Epithelial cell of proximal tubule (primary cell): ENCODE measurements at regions not wholly inside any gene's neighbourhood (a gene's known extent, or its start where the extent isn't known, plus 50 kb on each side); places are given as distances from the start of the nearest gene placed in this dataset.

Experiments
- DNase-seq: peaks from one replicate; pipeline ENCODE4 v3.0.0-alpha.2; 2011; ENCODE audit warnings: low read depth
- H3K4me3 ChIP-seq: 2 replicates; pipeline ENCODE4 v1.5.1; 2011; ENCODE audit warnings: low read depth, mild to moderate bottlenecking, low read length
- CTCF ChIP-seq: conservative IDR thresholded peaks from 2 replicates; pipeline ENCODE4 v1.5.1; 2012; ENCODE audit warnings: low read depth, mild to moderate bottlenecking, low read length

GRCh38 chr13:86870444-86870843 lies 800.7 kb upstream of the SLITRK5 start:
- TF ChIP-seq CTCF, result peak; percentile 67
- no peak overlapping the region for H3K4me3 ChIP-seq
- DNase-seq, result no peak

GRCh38 chr13:86877441-86877840 lies 793.7 kb upstream of the SLITRK5 start:
- H3K4me3 ChIP-seq, result no peak overlapping the region
- DNase-seq, result no peak
- TF ChIP-seq CTCF, result no peak

GRCh38 chr13:86878781-86879180 lies 792.4 kb upstream of the SLITRK5 start:
- H3K4me3 ChIP-seq, result no peak overlapping the region
- DNase-seq, result no peak
- no peak for TF ChIP-seq CTCF

GRCh38 chr13:86881390-86881789 lies 789.8 kb upstream of the SLITRK5 start:
- DNase-seq, result no peak
- TF ChIP-seq CTCF, result no peak
- no peak overlapping the region for H3K4me3 ChIP-seq

- DNase-seq, result no peak
- TF ChIP-seq CTCF, result no peak
These were observed 789.1 kb upstream of the SLITRK5 start for GRCh38 chr13:86882107-86882506.

GRCh38 chr13:86882835-86883234 lies 788.3 kb upstream of the SLITRK5 start:
- H3K4me3 ChIP-seq, result no peak overlapping the region
- TF ChIP-seq CTCF, result no peak
- no peak for DNase-seq

More at GRCh38 chr13:86882107-86882506, 789.1 kb upstream of the SLITRK5 start:
- no peak overlapping the region for H3K4me3 ChIP-seq

- H3K4me3 ChIP-seq, result no peak overlapping the region
- no peak for DNase-seq
- no peak for TF ChIP-seq CTCF
These were observed 778.8 kb upstream of the SLITRK5 start for GRCh38 chr13:86892330-86892729.
